SU-DHL-6 (cell line): ENCODE measurements at regions not wholly inside any gene's neighbourhood (a gene's known extent, or its start where the extent isn't known, plus 50 kb on each side); places are given as distances from the start of the nearest gene placed in this dataset.

Experiments
- H2AFZ ChIP-seq: fragments of 200-600 bp; sonication (generic); 2 replicates; pipeline ENCODE4 v1.6.1; 2014; ENCODE audit warnings: low read depth, mild to moderate bottlenecking, moderate library complexity, mixed read lengths, antibody characterized with exemption, low read length; ENCODE audit not compliant: severe bottlenecking
- H3F3A ChIP-seq: fragments of 200-600 bp; shearing (Covaris generic); 2 replicates; pipeline ENCODE4 v1.6.0; 2016; ENCODE audit warnings: antibody characterized with exemption, mild to moderate bottlenecking; ENCODE audit not compliant: insufficient read depth
- H3K27ac ChIP-seq: fragments of 200-600 bp; sonication (generic); 2 replicates; pipeline ENCODE4 v1.5.1; 2016; ENCODE audit warnings: low read depth, mild to moderate bottlenecking, low read length, moderate library complexity, mixed read lengths
- H3K27me3 ChIP-seq: fragments of 200-600 bp; sonication (generic), shearing (Covaris generic); 2 replicates; pipeline ENCODE4 v1.6.0; 2014; ENCODE audit warnings: mild to moderate bottlenecking, low read length
- H3K36me3 ChIP-seq: fragments of 200-600 bp; sonication (generic); 2 replicates; pipeline ENCODE4 v1.6.1; 2014; ENCODE audit warnings: mild to moderate bottlenecking, low read length, mixed read lengths
- H3K4me2 ChIP-seq: fragments of 300-600, 200-600 bp; shearing (Covaris generic), sonication (generic); 2 replicates; pipeline ENCODE4 v1.6.0; 2014; ENCODE audit warnings: low read length, low read depth, mild to moderate bottlenecking; ENCODE audit not compliant: poor library complexity, severe bottlenecking
- H3K4me3 ChIP-seq: fragments of 200-600 bp; sonication (generic); 2 replicates; pipeline ENCODE4 v1.5.1; 2014; ENCODE audit warnings: antibody characterized with exemption, low read length, mild to moderate bottlenecking, mixed read lengths; ENCODE audit not compliant: insufficient read depth, poor library complexity, severe bottlenecking
- H3K79me2 ChIP-seq: fragments of 200-600 bp; sonication (generic); 2 replicates; pipeline ENCODE4 v1.6.1; 2014; ENCODE audit warnings: mild to moderate bottlenecking, low read length, moderate library complexity; ENCODE audit not compliant: insufficient read depth
- H3K9ac ChIP-seq: fragments of 200-600 bp; sonication (generic); 2 replicates; pipeline ENCODE4 v1.7.0; 2014; ENCODE audit warnings: mild to moderate bottlenecking, low read length
- H3K9me2 ChIP-seq: fragments of 200-600 bp; sonication (generic); replicated peaks from 2 replicates; pipeline ENCODE4 v1.6.1; 2014; ENCODE audit warnings: low read length; ENCODE audit not compliant: insufficient read depth
- H3K9me3 ChIP-seq: fragments of 200-600 bp; sonication (generic); 2 replicates; pipeline ENCODE4 v1.6.1; 2014; ENCODE audit warnings: low read length, mixed read lengths; ENCODE audit not compliant: insufficient read depth
- H4K20me1 ChIP-seq: fragments of 200-600 bp; sonication (generic); 2 replicates; pipeline ENCODE4 v1.6.1; 2014; ENCODE audit warnings: low read depth, mild to moderate bottlenecking, antibody characterized with exemption, low read length, moderate library complexity, mixed read lengths
- EZH2phosphoT487 ChIP-seq: fragments of 200-600 bp; sonication (generic), shearing (Covaris generic); conservative IDR thresholded peaks from 2 replicates; pipeline ENCODE4 v1.6.1; 2018; ENCODE audit warnings: mild to moderate bottlenecking, antibody characterized with exemption, low read length, moderate library complexity, mixed read lengths
- TF ChIP-seq, protein P1 (sequence below): fragments of 200-600 bp; sonication (generic); IDR thresholded peaks from one replicate; pipeline ENCODE4 v1.5.1; 2017; ENCODE audit warnings: antibody characterized with exemption, mild to moderate bottlenecking, low read length, moderate library complexity; ENCODE audit not compliant: insufficient read depth, poor library complexity, severe bottlenecking

DNA sequence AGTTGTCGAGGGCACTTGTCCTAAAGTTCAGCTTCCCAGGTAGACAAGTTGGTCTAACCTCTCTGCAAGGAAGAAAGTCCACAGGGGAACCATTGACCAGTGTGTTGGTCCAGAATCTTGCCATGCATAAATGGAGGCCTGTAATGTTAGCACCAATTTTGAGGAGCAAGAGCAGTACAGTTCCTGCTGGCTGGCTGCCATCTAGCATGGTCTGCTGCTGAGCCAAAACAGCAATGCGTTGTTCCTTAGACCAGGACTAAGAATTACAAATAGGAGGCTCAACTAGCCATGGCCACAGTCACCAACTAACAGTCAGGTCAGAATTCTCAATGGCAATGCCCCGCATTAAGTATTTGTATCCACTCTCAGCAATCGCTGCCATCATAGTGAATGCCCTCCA lies 72.8 kb upstream of the WIPF1 start:
- Histone ChIP-seq H3K36me3 (no peaks in the 10 kb centered on the region), H4K20me1 (no peaks in the 10 kb centered on the region), H3K4me2 (no peak overlapping the region), H3K79me2 (no peaks in the 10 kb centered on the region), H3K9me3 (0 out of 2 replicates have a peak, but pooled peaks cover 5% of the 10 kb centered on the region), H3K9me2 (no peaks in the 10 kb centered on the region), H3K27me3 (no peaks in the 10 kb centered on the region), H3K9ac (no peak overlapping the region), H2AFZ (no peak overlapping the region), H3F3A (no peaks in the 10 kb centered on the region), H3K4me3 (no peak overlapping the region), H3K27ac (no peak overlapping the region)
- TF ChIP-seq EZH2phosphoT487, result no peak

DNA sequence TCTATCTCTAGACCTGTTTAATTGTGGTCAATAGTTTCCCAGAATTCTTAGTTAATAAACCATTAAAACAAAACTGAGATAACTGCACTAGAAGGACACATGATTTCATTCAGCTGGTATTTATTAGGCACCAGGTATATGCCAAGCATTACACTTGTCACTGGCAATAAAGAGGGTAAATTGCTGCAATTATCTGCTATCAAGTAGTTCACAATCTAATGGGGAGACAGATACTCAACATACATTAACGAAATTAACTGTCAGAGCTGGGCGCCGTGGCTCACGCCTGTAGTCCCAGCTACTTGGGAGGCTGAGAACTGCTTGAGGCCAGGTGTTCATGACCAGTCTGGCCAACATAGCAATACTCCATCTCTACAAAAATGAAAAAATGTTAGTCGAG lies 71.7 kb upstream of the WIPF1 start:
- Histone ChIP-seq H3K79me2 (no peaks in the 10 kb centered on the region), H2AFZ (no peak overlapping the region), H3K9me2 (no peaks in the 10 kb centered on the region), H4K20me1 (no peaks in the 10 kb centered on the region), H3K36me3 (no peaks in the 10 kb centered on the region), H3K27me3 (no peaks in the 10 kb centered on the region), H3K9ac (no peak overlapping the region), H3F3A (no peaks in the 10 kb centered on the region), H3K27ac (no peak overlapping the region), H3K9me3 (0 out of 2 replicates have a peak, but pooled peaks cover 5% of the 10 kb centered on the region), H3K4me3 (no peak overlapping the region), H3K4me2 (no peak overlapping the region)
- TF ChIP-seq, protein P1, sequence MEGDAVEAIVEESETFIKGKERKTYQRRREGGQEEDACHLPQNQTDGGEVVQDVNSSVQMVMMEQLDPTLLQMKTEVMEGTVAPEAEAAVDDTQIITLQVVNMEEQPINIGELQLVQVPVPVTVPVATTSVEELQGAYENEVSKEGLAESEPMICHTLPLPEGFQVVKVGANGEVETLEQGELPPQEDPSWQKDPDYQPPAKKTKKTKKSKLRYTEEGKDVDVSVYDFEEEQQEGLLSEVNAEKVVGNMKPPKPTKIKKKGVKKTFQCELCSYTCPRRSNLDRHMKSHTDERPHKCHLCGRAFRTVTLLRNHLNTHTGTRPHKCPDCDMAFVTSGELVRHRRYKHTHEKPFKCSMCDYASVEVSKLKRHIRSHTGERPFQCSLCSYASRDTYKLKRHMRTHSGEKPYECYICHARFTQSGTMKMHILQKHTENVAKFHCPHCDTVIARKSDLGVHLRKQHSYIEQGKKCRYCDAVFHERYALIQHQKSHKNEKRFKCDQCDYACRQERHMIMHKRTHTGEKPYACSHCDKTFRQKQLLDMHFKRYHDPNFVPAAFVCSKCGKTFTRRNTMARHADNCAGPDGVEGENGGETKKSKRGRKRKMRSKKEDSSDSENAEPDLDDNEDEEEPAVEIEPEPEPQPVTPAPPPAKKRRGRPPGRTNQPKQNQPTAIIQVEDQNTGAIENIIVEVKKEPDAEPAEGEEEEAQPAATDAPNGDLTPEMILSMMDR, result no peak
- no peak for TF ChIP-seq EZH2phosphoT487

DNA sequence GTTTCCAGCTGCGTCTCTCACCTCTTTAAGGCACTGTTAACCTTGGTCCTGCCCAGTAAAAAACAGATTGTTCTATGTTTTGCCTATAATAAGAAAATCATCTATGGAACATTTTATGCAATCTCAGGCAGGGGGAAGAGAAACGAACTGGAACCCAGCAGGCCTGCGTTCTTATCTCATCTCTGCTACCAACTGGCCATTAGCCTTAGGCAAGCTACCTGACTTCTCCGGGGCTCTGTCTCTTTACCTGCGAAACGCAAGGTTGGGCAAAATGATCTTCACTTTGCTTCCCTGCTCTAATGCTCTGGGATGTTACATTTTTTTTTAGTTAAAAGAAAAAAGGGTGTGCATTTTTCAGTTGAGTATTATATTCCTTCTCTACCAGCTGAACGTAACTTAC lies 70.5 kb upstream of the WIPF1 start:
- no peaks in the 10 kb centered on the region for H4K20me1 ChIP-seq
- no peaks in the 10 kb centered on the region for H3F3A ChIP-seq
- H3K4me3 ChIP-seq, result no peak overlapping the region
- H3K27me3 ChIP-seq, result no peaks in the 10 kb centered on the region
- H3K36me3 ChIP-seq, result no peaks in the 10 kb centered on the region
- H2AFZ ChIP-seq, result no peak overlapping the region
- H3K9me2 ChIP-seq, result no peaks in the 10 kb centered on the region
- 0 out of 2 replicates have a peak, but pooled peaks cover 3% of the 10 kb centered on the region for H3K9me3 ChIP-seq
- H3K9ac ChIP-seq, result no peak overlapping the region
- TF ChIP-seq, protein P1, result no peak
- TF ChIP-seq EZH2phosphoT487, result no peak
- H3K79me2 ChIP-seq, result no peaks in the 10 kb centered on the region
- no peak overlapping the region for H3K4me2 ChIP-seq
- H3K27ac ChIP-seq, result no peak overlapping the region

DNA sequence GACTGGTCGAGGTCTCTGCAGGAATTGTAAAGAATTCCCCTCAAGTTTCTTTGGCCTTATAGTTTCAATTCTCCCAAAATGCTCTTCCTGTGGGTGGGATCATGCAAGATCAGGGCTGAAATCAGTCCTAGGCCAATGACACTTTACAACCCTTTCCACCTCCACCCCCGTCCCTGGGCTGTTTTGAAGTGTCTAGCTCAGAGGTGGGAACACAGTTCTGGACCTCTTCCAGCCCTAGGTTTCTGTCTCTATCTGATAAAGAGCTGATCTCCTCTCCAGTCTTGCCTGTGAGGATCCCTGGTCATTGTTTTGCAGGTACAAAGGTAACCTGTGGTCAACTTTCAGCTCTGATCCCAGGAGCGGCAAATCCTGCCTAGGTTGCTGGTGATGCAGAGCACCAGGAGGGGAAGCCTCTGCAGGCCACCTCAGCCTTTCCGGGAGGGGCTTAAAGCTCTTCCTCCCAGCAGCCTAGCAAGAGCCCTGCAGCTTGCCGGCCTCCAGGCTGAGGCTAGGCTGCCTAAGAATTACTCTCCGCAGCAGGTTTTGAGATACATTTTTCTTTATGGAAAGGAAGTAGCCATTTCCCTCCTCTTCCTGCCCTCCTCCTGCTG lies 69.8 kb upstream of the WIPF1 start:
- no peak overlapping the region for H3K9ac ChIP-seq
- H3K9me3 ChIP-seq, result no peaks in the 10 kb centered on the region
- TF ChIP-seq, protein P1, result no peak
- no peak for TF ChIP-seq EZH2phosphoT487
- H3K4me3 ChIP-seq, result no peak overlapping the region
- no peaks in the 10 kb centered on the region for H3K36me3 ChIP-seq
- H2AFZ ChIP-seq, result no peak overlapping the region
- no peak overlapping the region for H3K27ac ChIP-seq
- no peaks in the 10 kb centered on the region for H3K9me2 ChIP-seq
- H3K27me3 ChIP-seq, result no peaks in the 10 kb centered on the region
- H3K79me2 ChIP-seq, result no peaks in the 10 kb centered on the region
- H4K20me1 ChIP-seq, result no peaks in the 10 kb centered on the region
- no peaks in the 10 kb centered on the region for H3F3A ChIP-seq
- H3K4me2 ChIP-seq, result no peak overlapping the region
